CD4-positive, alpha-beta T cell treated with Interleukin-1 beta for 1 hour (primary cell): ENCODE measurements at regions not wholly inside any gene's neighbourhood (a gene's known extent, or its start where the extent isn't known, plus 50 kb on each side); places are given as distances from the start of the nearest gene placed in this dataset.
"Not testable (repeated sequence)": the region's sequence is repeated elsewhere in the genome, so short reads cannot be mapped to it uniquely, and the experiment has no call there.

Experiments
- DNase-seq, 2 donors: peaks; one replicate each; pipeline ENCODE4 v3.0.0-alpha.2; 2020 to 2022

DNA sequence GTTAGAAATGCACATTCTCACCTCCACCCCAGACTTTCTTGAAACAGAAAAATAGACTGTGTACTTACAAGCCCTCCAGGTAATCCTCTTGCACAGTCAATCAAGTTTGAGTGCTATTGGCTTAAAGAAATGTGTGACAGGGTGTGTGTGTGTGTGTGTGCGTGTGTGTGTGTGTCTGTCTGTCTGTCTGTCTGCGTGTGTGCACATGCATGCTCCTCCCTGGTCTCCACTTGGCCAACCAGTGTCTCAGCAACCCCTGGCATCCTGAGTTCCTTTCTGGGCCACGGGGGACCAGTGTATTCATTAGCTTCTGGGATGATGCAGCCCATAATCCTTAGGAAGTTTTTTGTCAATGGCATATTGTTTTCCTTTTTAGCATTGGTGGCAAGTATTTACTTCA lies 128.8 kb upstream of the IL12A start:
- DNase-seq, result no peak

DNA sequence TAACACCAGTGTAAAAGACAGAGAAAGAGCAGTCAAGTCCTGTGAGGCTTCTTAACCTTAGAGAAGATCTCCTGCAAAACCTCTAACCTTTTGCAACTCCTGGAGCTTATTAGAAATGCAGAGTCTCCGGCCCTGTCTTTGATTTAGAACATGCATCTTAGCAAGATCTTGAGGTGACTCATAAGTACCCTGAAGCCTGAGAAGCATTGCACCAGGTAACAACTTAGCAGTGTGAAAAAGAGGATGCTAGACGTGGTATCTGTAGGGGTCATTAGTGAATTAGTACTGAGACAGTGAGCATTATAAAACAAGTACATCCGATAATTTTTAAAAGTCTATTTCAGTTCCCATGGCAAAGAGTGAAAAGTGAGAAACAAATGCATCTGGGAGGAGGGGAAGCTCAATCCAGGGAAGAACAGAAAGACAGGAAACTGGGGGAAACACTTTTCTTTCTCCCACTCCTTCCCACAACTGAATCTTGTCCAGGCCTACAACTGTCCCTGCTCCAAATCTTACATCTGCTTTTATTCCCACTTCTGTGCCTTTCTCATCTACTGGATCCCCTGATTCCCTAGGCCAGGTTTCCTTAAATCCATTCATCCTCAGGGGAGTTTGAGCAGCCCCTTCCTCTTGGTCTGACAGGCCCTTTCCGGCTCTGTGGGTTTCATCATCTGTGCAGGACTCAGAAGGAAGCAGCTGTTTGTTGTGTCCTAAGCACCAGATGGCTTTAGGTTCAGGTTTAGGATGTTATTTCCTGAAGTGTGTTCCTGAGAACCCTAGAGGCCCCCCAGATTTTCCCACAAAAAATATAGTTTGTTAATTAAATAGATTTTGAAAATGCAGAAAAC lies 128.1 kb upstream of the IL12A start:
- DNase-seq, result no peak

DNA sequence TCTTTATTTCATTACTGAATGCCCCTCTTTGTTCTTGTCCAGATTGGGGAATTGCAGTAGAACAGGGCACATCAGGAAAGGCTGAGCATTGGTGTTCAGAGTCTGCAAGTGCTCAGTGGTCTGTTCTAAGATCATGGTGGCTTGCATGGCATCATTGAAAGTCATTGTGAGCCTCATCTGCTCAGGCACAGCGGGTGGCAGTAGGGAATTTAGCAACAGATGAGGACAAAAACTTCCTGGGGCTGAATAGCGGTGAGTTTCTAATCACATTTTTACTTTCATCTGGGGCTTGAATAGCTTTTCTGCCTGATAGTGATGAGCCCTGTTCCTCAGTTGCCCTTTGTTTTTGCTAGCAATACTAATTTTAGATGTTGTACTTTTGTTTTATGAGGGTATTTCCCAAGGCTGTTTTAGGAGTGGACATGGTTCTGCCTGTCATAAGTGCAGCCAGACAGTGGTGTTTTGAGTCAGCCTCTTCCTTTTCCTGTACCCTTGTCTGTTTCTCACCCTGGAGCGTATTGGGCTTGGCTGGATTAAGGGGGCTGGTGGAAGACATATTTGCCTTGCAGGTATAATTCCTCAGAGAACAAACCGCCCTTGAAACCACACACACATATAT lies 127.2 kb upstream of the IL12A start:
- DNase-seq, result no peak

DNA sequence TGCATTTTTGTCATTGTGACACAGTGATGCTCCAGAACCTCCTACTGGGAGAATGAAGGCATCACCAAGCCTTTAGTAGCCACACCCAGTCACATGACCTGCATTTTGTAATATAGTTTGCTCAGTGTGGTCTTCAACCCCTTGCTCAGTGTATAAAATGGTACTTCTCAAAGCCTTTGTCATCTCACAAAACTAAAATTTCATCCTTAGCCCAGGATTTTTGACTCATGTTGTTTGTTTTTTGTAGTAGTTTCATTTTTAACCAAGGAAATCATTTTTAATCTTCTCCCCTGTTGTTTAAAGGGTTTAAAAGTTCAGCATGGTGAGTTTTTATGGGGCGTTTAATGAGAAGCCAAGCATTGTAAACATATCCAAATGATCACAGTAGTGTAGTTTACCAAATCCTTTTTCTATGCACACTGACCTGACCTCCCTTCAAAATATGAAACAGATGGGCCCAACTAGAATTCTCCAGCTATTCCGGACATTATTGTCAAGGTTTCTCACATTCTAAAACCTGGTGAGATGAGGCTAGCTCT lies 123.5 kb upstream of the IL12A start:
- no peak for DNase-seq

- DNase-seq, result no peak
Measured at GRCh38 chr3:159866201-159866746, 122.4 kb upstream of the IL12A start.

DNA sequence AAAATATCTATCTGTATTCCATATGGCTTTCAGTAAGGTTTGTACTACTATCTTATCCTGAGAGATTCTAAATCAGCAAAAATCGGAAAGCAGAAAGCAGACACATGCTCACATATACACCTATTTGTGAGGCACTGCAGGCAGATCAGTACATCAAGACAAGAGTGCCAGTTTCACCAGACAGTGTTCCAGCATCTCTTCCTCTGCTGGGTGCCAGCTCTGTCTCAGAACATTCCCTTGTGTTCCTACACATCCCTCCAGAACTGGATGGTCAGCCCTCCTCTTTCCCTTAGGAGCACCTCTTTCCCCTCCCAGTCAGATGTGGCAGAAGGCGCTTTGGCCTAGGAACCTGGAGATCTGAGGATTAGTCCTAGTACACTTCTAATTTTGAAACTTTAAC lies 121.3 kb upstream of the IL12A start:
- DNase-seq, result no peak

DNA sequence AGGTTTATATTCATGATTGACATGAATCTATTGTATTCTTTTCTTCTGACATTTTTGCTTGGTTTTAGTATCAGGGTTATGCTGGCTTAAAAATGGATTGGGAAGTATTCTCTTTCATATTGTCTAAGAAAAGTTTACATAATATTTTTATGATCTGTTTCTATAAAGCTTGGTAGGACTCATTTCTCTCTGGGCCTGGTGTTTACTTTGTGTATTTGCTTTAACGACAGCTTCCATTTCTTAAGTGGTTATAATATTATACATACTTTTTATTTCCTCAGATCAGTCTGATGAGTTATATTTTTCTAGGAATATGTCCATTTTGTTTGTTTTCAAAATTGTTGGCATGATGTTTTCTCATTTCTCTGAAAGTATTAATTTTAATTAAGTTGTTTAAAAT lies 117.9 kb upstream of the IL12A start:
- no peak for DNase-seq

DNA sequence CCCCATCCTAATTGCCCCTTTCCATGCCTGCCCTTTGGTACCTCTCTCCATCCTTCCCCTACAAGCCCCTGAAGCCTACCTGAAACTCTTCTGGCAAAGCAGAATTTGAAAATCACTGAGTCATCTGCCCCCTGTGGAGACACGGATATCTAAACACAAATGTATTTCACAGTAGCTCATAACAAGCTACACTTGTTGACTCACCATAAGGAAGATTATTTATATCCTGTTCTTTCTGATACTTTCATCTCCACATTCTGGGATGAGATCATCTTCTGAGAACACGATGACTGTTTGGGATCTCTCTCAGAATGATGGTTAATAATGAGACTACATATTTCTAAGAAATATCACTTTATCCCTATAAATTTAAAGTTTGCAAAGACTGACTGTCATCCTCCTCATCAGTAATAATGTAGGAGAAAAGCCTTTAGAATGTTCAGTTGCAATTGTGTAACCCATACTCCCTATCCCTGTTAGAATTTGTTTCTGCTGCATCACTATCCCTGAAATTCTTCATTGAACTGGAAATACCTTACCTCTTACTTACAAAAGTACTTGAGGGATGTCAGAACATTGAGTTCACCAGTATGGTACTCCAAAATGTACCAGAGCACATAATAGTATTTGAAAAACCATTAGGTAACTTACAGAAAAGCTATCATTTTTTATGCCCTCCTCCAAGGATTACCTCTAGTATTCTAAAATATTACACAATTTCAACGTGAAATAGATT lies 116.1 kb upstream of the IL12A start:
- no peak for DNase-seq

GRCh38 chr3:159875116-159875515 lies 113.5 kb upstream of the IL12A start:
- no peak for DNase-seq

DNA sequence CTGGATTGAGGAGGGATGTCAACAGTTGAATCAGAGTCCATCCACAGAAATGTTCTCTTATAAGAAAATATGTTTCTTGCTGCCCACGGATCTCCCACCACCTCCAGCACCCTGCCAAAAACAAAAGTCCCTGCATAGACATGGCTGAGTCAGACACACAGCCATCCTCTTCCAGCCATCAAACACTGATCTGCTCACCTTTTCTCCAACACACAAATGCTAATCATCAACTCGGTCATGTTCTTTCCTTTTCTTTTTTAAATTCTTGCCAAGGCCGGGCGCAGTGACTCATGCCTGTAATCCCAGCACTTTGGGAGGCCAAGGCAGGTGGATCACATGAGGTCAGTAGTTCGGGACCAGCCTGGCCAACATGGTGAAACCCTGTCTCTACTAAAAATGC lies 110.7 kb upstream of the IL12A start:
- DNase-seq, result no peak

DNA sequence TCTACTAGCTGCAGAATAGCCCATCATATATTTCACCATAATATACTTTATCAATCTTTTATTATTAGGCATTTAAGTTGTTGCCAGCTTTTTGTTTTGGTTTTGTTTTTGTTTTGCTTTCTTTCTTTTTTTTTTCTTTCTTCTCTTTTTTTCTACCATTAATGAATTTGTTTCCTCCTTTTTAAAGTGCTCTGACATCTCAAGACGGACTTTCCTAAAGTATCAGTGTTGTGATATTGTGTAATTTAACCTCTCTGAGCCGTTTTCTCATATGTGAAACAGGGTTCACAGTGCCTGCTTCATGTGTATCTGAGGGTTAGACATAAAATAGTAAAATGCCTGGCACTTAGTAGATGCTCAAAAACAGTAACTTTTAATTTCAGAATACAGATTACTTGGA lies 109.5 kb upstream of the IL12A start:
- no peak for DNase-seq

- DNase-seq, result no peak
Measured at GRCh38 chr3:159879598-159879997, 109.0 kb upstream of the IL12A start.

DNA sequence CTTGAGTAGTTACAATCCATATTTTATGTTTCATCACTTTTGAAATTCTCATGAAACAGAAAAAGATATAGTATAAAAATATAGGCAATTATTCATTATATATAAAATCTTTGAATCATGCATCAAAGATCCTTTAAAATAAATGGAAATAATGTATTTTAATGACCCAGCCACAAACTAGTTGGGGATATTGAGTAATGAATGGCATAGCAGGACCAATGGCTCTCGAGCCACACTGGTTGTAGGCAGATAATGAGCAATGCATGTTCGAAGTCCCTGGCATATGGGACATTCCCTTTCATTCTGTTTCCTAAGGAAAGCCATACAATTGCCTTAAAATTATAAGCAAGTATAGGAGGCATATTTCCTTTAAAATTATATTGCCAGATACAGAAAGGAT lies 107.4 kb upstream of the IL12A start:
- DNase-seq, result no peak

DNA sequence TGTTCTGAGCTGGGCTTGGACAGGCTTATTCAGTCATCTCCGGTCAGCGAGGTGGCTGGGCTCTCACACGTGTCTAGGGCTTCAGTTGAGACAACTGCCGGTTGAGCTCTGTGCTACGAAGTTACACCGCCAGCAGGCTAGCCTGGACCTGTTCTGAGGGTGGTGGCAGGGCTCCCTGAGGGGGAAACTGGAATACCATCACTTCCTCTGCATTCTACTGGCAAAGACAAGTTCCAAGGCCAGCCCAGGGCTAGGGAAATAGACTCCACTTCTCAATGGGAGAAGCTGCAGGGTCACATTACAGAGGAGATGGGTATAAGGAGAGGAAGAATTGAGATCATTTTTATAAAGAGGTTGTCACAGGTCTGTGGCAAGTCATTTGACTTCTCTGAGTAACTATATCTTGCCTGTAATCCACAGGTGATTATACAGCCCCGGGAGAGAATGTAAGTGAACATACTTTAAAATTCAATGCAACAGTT lies 106.8 kb upstream of the IL12A start:
- DNase-seq, result no peak

- no peak for DNase-seq
Measured at GRCh38 chr3:159882367-159882766, 106.3 kb upstream of the IL12A start.

DNA sequence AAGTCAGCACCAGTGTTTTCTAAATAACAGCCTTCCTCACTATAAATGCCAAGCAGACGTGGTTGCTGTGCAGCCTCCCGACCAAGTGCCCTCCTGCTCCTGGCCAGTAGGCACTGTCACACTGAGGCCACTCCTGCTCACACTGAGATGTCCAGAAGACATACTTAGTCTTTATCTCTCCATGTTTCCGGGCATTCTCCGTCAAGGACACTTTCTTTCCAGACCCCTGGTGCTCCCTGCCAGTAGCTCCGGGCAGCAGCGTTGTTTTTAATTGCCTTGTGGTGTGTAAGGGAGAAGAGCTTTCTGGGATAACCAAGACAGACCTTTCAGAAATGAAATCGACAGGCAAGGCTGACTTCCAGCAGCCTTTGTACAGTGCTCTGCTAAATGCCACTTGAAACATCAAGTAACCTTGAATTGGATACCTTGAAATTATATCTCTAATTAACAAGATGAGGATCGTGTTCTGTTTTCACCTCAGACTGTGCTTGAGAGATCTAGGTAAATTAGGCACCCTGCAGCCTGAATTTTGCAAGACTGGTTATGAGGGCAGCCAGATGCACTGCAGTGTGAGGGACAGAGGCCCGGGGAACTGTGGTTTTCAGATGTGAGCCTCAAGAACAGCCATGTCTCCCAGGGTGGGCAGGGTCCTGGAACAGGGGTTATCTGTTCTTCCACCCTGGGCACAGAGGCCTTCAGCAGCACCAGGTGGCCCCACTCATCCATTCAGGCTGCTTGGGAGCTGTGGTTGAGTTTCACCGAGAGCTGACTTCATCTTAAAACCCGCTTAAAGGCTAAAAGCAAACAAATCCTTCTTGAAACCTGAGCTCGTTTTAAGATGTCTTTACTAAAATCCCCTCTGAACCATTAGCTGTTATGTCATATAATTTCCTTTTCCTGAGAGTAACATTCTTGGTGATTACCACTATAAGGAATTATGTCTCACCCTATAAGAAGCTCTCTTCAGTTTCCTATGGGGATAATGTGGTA lies 105.5 kb upstream of the IL12A start:
- no peak for DNase-seq

GRCh38 chr3:159884661-159885402 lies 103.8 kb upstream of the IL12A start:
- peak in 1 of 2 donors; percentile 9 for DNase-seq

DNA sequence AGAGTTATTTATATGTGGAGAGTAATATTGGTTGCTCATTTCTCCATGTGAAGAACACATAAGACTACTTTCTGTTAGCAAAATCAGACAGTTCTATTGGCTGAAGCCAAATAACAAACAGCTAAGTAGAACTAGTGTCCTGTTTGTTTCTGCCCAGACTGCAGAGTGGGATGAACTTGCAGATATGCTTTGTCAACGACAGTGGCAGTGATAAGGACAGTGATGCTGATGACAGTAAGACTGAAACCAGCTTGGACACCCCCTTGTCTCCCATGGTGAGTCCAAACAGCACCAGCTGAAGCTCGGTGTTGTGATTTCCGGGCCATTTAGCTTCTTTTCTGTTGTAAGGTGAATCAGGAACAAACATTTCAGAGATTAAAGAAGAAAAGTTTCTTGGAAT lies 102.6 kb upstream of the IL12A start:
- DNase-seq, result no peak

DNA sequence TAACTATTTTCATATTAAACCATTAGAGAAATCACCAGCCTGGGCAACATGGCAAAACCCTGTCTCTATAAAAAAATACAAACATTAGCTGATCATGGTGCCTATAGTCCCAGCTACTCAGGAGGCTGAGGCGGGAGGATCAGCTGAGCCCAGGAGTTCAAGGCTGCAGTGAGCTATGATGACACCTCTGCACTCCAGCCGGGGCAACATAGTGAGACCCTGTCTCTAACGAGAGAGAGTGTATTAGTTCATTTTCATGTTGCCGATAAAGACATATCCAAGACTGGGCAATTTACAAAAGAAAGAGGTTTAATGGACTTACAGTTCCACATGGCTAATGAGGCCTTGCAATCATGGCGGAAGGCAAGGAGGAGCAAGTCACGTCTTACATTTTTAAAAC lies 102.1 kb upstream of the IL12A start:
- DNase-seq, result not testable (repeated sequence)

DNA sequence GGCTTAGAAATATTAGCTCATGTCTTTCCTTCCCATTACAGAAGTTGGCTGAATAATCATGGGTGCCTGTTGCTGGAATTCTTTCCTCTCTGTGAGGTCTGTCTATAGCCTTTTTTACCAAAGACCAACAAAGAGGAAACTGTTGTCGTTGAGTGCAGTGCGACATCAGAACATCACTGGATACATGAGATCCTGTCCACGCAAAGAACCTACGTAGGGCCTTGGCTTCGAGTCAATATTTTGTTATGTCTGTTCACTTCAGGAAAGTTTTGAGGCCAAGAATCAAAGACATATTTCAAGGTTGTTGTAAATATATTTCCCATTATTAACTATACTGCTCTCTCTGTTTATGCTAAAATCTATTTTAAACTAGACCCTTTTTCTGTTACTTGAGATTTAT lies 101.5 kb upstream of the IL12A start:
- DNase-seq, result no peak

DNA sequence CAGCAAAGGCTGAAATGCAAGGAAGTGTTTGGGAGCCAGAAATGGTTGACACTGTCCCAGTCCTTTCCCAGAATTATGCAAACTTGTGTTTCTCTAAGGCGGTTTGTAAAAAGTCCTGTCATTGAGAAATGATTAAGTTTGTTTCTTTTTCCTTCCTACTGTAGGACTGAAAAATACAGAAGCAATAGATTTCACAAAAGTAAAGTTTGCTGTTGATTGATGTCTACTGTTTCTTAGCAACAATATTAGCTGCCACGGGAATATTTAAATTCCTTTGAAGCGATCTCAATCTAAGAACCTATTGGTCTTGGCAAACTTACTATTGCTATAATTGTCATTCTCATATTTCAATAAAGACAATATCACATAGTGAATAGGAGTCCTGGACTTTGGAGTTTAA lies 100.7 kb upstream of the IL12A start:
- no peak for DNase-seq
